ENCODE measurements at regions not wholly inside any gene's neighbourhood (a gene's known extent, or its start where the extent isn't known, plus 50 kb on each side); places are given as distances from the start of the nearest gene placed in this dataset.

- no peak overlapping the region for H3K9ac ChIP-seq (ENCODE audit: low read depth, low read length, poor library complexity, severe bottlenecking)
- TF ChIP-seq EZH2phosphoT487 (IDR thresholded peaks at IDR 0.05; ENCODE audit: borderline replicate concordance) = no peak
- TF ChIP-seq CTCF (conservative IDR thresholded peaks at IDR 0.05; ENCODE audit: low read length) = no peak
- no peaks in the 10 kb centered on the region for H4K20me1 ChIP-seq (ENCODE audit: insufficient read depth, low read length, poor library complexity, severe bottlenecking)
- H3K4me3 ChIP-seq (ENCODE audit: low read length, poor library complexity, severe bottlenecking) = no peak overlapping the region
- no peaks in the 10 kb centered on the region for H3F3A ChIP-seq (ENCODE audit: low read depth)
- no peaks in the 10 kb centered on the region for H3K27me3 ChIP-seq (ENCODE audit: insufficient read depth, low read length, poor library complexity, severe bottlenecking)
- no peaks in the 10 kb centered on the region for H3K36me3 ChIP-seq (ENCODE audit: insufficient read depth, low read length)
- no peak overlapping the region for H3K4me2 ChIP-seq (ENCODE audit: low read depth, low read length, poor library complexity, severe bottlenecking)
- H2AFZ ChIP-seq (ENCODE audit: low read length) = no peak overlapping the region
- no peaks in the 10 kb centered on the region for H3K9me2 ChIP-seq (replicated peaks; ENCODE audit: low read depth, low read length)
- H3K4me1 ChIP-seq (ENCODE audit: insufficient read depth, low read length, poor library complexity, severe bottlenecking) = no peaks in the 10 kb centered on the region
- no peaks in the 10 kb centered on the region for H3K79me2 ChIP-seq (ENCODE audit: insufficient read depth, low read length)
- H3K9me3 ChIP-seq (ENCODE audit: insufficient read depth, low read depth, low read length) = no peaks in the 10 kb centered on the region
Observed at GRCh38 chr2:125562924-125563323, 1093.0 kb upstream of the GYPC start.

- Histone ChIP-seq H2AFZ (ENCODE audit: low read length) (no peak overlapping the region), H4K20me1 (ENCODE audit: insufficient read depth, low read length, poor library complexity, severe bottlenecking) (no peaks in the 10 kb centered on the region), H3K4me3 (ENCODE audit: low read length, poor library complexity, severe bottlenecking) (no peak overlapping the region), H3K9me2 (replicated peaks; ENCODE audit: low read depth, low read length) (no peaks in the 10 kb centered on the region), H3K36me3 (ENCODE audit: insufficient read depth, low read length) (no peaks in the 10 kb centered on the region), H3K79me2 (ENCODE audit: insufficient read depth, low read length) (no peaks in the 10 kb centered on the region), H3K4me1 (ENCODE audit: insufficient read depth, low read length, poor library complexity, severe bottlenecking) (no peaks in the 10 kb centered on the region), H3K27me3 (ENCODE audit: insufficient read depth, low read length, poor library complexity, severe bottlenecking) (no peaks in the 10 kb centered on the region), H3F3A (ENCODE audit: low read depth) (no peaks in the 10 kb centered on the region), H3K4me2 (ENCODE audit: low read depth, low read length, poor library complexity, severe bottlenecking) (no peak overlapping the region), H3K9me3 (ENCODE audit: insufficient read depth, low read depth, low read length) (no peaks in the 10 kb centered on the region), H3K9ac (ENCODE audit: low read depth, low read length, poor library complexity, severe bottlenecking) (no peak overlapping the region)
- TF ChIP-seq CTCF (conservative IDR thresholded peaks at IDR 0.05; ENCODE audit: low read length) (no peak), EZH2phosphoT487 (IDR thresholded peaks at IDR 0.05; ENCODE audit: borderline replicate concordance) (no peak)
Observed at GRCh38 chr2:125564471-125564870, 1091.5 kb upstream of the GYPC start.

- Histone ChIP-seq H3K9ac (ENCODE audit: low read depth, low read length, poor library complexity, severe bottlenecking) (no peak overlapping the region), H3K27me3 (ENCODE audit: insufficient read depth, low read length, poor library complexity, severe bottlenecking) (no peaks in the 10 kb centered on the region), H3F3A (ENCODE audit: low read depth) (no peaks in the 10 kb centered on the region), H3K4me1 (ENCODE audit: insufficient read depth, low read length, poor library complexity, severe bottlenecking) (no peaks in the 10 kb centered on the region), H4K20me1 (ENCODE audit: insufficient read depth, low read length, poor library complexity, severe bottlenecking) (no peaks in the 10 kb centered on the region), H3K9me3 (ENCODE audit: insufficient read depth, low read depth, low read length) (no peaks in the 10 kb centered on the region), H3K79me2 (ENCODE audit: insufficient read depth, low read length) (no peaks in the 10 kb centered on the region), H3K36me3 (ENCODE audit: insufficient read depth, low read length) (no peaks in the 10 kb centered on the region), H3K4me3 (ENCODE audit: low read length, poor library complexity, severe bottlenecking) (no peak overlapping the region), H3K9me2 (replicated peaks; ENCODE audit: low read depth, low read length) (no peaks in the 10 kb centered on the region), H3K4me2 (ENCODE audit: low read depth, low read length, poor library complexity, severe bottlenecking) (no peak overlapping the region), H2AFZ (ENCODE audit: low read length) (no peak overlapping the region)
- TF ChIP-seq EZH2phosphoT487 (IDR thresholded peaks at IDR 0.05; ENCODE audit: borderline replicate concordance) (no peak), CTCF (conservative IDR thresholded peaks at IDR 0.05; ENCODE audit: low read length) (no peak)
Observed at GRCh38 chr2:125566422-125566821, 1089.5 kb upstream of the GYPC start.

All from Loucy (cell line).